GM03348 (cell line): ENCODE measurements at regions not wholly inside any gene's neighbourhood (a gene's known extent, or its start where the extent isn't known, plus 50 kb on each side); places are given as distances from the start of the nearest gene placed in this dataset.

Experiments
- DNase-seq: peaks from one replicate; pipeline ENCODE4 v3.0.0; 2012; ENCODE audit warnings: low spot score

- no peak for DNase-seq
These were observed 210.1 kb downstream of the KDR start for GRCh38 chr4:54915276-54915675.

DNA sequence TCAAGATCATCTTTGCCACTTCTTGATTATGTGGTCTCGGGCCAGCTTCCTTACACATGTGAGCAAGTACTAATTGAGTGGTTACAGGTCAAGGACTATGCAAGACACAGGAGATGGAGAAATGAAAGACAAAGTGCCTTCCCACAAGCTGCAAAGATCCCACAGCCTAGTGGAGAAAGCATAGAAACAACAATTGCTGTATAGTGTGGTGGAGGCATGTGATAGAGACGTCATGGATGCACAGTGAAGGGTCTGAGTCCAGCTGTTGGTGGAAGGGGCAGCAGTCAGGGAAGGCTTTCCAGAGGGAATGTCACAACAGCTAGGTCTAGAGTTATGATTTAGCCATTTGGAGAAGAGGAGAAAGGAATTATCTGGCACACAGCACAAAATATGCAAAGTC lies 210.6 kb downstream of the KDR start:
- DNase-seq = no peak

GRCh38 chr4:54913751-54914526 lies 211.5 kb downstream of the KDR start:
- no peak for DNase-seq

- no peak for DNase-seq
These were observed 213.2 kb downstream of the KDR start for GRCh38 chr4:54912155-54912554.

GRCh38 chr4:54909961-54910360 lies 215.4 kb downstream of the KDR start:
- DNase-seq = no peak

GRCh38 chr4:54908763-54909162 lies 216.6 kb downstream of the KDR start:
- DNase-seq = no peak

DNA sequence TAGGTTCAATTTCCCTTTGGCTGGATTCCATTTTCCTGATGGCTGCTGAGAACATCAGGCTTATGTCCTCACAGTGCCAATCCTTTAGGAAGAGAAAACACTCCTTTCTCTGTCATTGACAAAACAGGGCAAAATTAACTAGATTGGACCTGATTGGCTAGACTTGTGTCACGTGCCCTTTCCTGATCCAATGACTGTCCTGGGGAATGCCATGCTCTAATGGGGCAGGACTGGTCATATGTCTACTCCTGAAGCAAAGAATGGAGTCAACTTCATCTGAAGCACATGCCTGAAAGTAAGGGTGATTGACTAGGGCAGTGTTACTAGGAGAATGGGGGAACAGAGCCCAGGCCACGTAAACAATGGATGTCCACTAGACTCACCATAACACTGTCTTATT lies 220.4 kb downstream of the KDR start:
- DNase-seq = no peak

GRCh38 chr4:54902976-54903375 lies 222.4 kb downstream of the KDR start:
- no peak for DNase-seq

GRCh38 chr4:54902271-54902670 lies 223.1 kb downstream of the KDR start:
- peak; percentile 27 for DNase-seq

DNA sequence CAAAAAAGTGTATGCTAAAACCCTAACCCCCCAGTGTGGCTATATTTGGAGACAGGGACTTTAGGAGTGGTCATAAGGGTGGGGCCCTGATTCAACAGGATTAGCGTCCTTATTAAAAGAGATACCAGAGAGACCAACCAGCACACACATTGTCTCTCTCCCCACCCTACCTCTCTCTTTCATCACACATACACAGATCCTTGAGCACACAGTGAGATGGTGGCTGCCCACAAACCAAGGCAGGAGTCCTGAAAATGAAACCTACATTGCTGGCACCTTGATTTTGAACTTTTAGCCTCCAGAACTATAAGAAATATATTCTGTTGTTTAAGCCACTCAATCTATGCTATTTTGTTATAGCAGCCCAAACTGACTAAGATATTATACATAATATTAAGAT lies 224.2 kb downstream of the KDR start:
- DNase-seq = no peak

- no peak for DNase-seq
These were observed 226.6 kb downstream of the KDR start for GRCh38 chr4:54898656-54899340.

DNA sequence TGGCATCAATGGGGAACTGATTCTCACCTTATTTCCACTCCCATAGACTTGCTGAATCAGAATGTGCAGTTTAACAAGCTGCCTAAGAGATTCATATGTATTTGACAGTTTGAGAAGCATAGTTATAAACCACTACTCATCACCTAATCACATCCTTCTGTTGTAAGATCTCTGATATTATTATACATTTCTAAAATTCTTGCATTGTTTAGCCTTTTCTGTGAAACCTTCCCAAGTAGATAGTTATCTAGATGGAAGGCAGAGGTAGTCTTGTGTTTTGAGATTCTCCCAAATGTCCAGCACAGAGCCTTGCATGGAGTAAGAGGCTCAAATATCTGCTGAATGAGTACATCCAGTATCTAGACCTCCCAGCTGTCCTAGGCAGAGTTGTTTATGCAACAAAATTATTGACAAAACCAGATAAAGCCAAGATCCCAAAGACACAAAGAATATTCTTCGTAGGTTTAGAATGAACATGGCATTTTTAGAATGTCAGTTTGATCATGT lies 227.3 kb downstream of the KDR start:
- DNase-seq = no peak

DNA sequence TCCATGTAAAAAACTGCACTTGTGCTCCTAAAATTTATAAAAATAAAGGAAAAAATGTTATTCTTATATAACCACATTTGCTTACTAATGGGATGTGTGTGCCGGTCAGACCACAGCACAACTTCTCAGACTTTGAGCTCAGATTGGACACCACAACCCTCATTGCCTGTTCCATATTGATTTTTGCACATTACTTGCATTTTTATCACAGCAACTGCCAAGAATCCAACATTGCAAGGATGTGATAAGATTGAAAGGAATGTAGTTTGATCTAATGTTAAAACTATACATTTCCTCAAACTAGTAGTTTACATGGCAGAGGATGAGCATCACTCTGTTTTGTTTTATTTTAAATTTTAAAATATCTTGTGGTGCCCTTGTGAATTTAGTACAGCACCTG lies 227.8 kb downstream of the KDR start:
- no peak for DNase-seq

DNA sequence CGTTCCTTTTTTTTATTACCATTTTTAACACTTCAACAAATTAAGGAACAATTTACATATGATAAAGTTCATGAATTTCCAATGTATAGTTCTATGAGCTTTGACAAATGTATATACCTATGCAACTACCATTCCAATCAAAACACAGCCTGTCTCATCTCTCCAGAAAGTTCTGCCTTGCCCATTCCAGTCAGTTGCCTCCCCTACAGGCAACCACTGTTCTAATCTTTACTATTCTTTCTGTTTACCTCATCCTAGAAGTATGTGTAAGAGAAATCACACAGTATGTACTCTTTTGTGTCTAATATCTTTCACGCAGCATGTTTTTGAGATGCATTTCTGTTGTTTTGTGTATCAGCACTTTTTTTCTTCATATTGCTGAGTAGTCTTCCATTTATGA lies 224.9 kb downstream of the KIT start:
- DNase-seq = no peak

DNA sequence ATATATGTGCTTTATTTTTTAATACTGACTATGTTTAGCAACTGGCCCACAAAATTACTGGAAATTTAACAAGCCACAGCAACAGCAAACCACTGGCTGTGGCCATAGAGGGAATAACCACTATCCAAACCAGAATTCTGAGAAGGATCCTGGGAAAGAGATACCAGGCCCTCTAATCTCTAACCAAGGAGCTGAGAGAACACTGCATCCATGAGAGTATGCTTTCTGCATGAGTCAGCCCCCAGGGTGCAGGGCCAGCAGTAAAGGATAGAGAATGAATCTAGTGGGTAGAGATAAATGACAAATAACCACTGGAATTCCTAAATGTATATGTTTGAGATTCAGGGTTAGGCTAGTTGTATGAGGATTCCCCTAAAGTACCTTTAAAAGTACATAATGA lies 221.8 kb downstream of the KIT start:
- peak; percentile 53 for DNase-seq

DNA sequence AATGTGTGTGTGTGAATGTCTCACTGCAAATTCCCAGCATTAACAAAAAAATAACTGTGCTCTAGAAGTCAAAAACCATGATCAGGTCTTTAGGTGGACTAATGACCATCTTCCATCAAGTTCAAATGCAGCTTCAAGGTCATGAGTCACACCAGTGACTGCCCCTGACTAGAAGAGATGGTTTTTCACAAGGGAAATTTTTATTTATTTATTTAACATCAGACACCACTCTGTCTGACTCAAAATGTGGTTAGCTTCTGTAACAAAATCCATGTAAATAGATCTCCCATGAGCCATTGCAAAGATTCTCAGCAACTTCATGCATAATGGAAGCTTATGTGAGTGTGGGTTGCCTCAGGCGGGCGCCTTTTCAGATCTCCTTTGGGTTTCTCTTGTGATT lies 219.2 kb downstream of the KIT start:
- no peak for DNase-seq

- no peak for DNase-seq
These were observed 214.5 kb downstream of the KIT start for GRCh38 chr4:54872261-54872660.

DNA sequence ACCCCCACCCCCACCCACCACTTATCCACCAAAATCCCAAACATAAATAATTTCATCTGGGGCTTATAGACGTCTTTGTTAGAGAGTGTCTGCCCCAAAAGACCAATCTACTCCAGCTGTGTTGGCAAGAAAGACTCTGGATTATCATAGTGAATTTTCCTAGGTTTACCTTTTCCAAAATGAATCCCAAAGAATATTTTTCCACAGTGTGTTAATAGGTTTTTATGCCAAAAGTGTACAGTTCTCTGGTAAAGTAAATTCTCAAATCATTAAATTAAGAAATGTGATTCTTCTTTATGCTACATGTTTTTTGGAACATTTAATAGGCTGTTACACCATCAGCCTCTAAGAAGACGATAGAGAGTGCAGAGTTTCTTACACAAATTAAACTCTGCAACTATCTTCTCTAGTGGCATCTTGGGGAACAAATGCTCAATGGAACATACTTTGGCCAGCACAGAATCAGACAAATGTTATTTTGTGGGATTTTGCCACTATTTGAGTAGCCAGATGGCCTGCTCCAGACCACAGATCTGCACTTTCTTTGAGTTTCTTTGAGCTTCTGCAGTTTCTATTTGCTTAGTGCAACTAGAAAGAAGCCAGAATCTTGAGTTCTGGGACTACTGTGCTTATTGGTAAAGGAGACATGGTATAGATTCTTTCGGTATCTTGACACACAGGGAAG lies 206.0 kb downstream of the KIT start:
- DNase-seq = no peak

DNA sequence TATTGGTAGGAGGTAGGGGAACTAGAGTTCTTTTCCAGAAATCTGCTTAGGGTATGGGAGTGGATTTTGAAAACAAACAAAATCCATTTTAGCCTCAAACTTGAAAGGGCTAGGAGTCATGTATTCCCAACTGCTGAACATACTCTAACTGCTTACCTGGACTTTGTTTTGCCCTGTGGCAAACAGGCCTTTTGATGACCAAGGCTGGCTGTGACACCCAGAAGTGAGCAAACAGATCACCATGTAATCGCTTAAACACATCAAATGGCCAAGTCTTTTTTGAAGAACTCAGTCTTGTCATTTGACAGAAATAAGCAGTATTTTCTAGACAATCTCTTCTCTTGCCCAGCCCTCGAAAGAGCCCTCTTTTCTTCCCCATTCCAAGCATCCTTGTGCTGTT lies 203.4 kb downstream of the KIT start:
- no peak for DNase-seq

GRCh38 chr4:54855191-54855854 lies 197.6 kb downstream of the KIT start:
- peak; percentile 10 for DNase-seq

DNA sequence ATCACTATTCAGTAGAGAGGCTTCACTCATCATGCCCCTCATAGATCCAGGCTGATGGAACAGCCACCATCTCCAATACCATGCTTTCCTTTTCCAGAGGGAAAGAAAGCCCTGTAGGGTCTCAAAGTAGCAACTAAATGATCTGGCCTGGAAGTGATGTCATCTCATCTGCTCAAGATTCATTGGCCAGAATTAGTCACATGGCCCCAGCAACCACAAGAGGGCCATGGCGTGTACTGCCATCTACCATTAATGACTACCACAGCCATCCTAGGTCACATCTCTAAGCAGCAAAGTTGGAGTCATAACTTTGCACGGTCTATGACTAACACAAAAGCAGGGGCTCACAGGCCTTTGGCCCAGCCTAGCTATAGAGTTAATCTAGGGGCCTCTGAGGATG lies 194.8 kb downstream of the KIT start:
- no peak for DNase-seq

- DNase-seq = no peak
These were observed 194.3 kb downstream of the KIT start for GRCh38 chr4:54852054-54852453.

- no peak for DNase-seq
These were observed 187.2 kb downstream of the KIT start for GRCh38 chr4:54844911-54845310.
